Esophagus (tissue), 2 donors: ENCODE measurements at regions not wholly inside any gene's neighbourhood (a gene's known extent, or its start where the extent isn't known, plus 50 kb on each side); places are given as distances from the start of the nearest gene placed in this dataset.

Experiments
- H3K27ac ChIP-seq, 2 donors: one replicate each; pipeline ENCODE4 v1.5.1; 2013; ENCODE audit warnings: low read depth in 2 of 2, mild to moderate bottlenecking in 2 of 2, inconsistent platforms in 1 of 2, low read length in 1 of 2, moderate library complexity in 1 of 2
- H3K27me3 ChIP-seq, 2 donors: one replicate each; pipeline ENCODE4 v1.6.1; 2013; ENCODE audit warnings: low read length in 2 of 2, control low read depth in 1 of 2, mild to moderate bottlenecking in 1 of 2; ENCODE audit not compliant: insufficient read depth in 2 of 2, control insufficient read depth in 1 of 2
- H3K36me3 ChIP-seq, 2 donors: one replicate each; pipeline ENCODE4 v1.6.1; 2013; ENCODE audit warnings: low read length in 1 of 2; ENCODE audit not compliant: control insufficient read depth in 2 of 2, insufficient read depth in 2 of 2
- H3K4me1 ChIP-seq, 2 donors: one replicate each; pipeline ENCODE4 v1.6.1; 2013; ENCODE audit warnings: low read length in 1 of 2; ENCODE audit not compliant: control insufficient read depth in 2 of 2, insufficient read depth in 2 of 2
- H3K4me3 ChIP-seq, 2 donors: one replicate each; pipeline ENCODE4 v1.5.1; 2013; ENCODE audit warnings: low read length in 2 of 2, mild to moderate bottlenecking in 2 of 2, low read depth in 1 of 2, moderate library complexity in 1 of 2
- H3K9me3 ChIP-seq, 2 donors: one replicate each; pipeline ENCODE4 v1.6.1; 2013; ENCODE audit warnings: mild to moderate bottlenecking in 2 of 2, low read depth in 1 of 2, low read length in 1 of 2, moderate library complexity in 1 of 2; ENCODE audit not compliant: control insufficient read depth in 2 of 2, insufficient read depth in 1 of 2
- WGBS, 2 donors: extraction: QIAGEN DNeasy Blood & Tissue Kit; methylation state at CpG; one replicate each; pipeline ENCODE4 v1.1.7; 2013; 5-methylcytosine and 5-hydroxymethylcytosine counted together
- donor health status: healthy with polysubstance abuse.
- donor health status: Bipolar disorder and iron deficiency.

GRCh38 chr3:72257203-72257602 is 472.3 kb upstream of the PROK2 start:
- 90% methylated on average over 4 of the region's 4 CpGs for WGBS, 2 donors
- no peaks in the 10 kb centered on the region for H3K9me3 ChIP-seq
- H3K36me3 ChIP-seq, result no peaks in the 10 kb centered on the region
- H3K4me3 ChIP-seq, result no peak overlapping the region
- H3K27me3 ChIP-seq, result no peaks in the 10 kb centered on the region
- no peak overlapping the region for H3K27ac ChIP-seq
- H3K4me1 ChIP-seq, result peaks cover 0 to 6% of the 10 kb centered on the region in 2 donors

GRCh38 chr3:72256716-72257115 is 471.8 kb upstream of the PROK2 start:
- Histone ChIP-seq H3K36me3 (no peaks in the 10 kb centered on the region), H3K4me3 (no peak overlapping the region), H3K9me3 (no peaks in the 10 kb centered on the region), H3K27ac (no peak overlapping the region), H3K4me1 (peaks cover 0 to 6% of the 10 kb centered on the region in 2 donors), H3K27me3 (no peaks in the 10 kb centered on the region)
- WGBS, 2 donors, result 74 to 79% methylated on average over 6 of the region's 6 CpGs

GRCh38 chr3:72255791-72256559 is 471.0 kb upstream of the PROK2 start:
- Histone ChIP-seq H3K4me3 (no peak overlapping the region), H3K9me3 (no peaks in the 10 kb centered on the region), H3K4me1 (peaks cover 0 to 6% of the 10 kb centered on the region in 2 donors), H3K36me3 (no peaks in the 10 kb centered on the region), H3K27me3 (no peaks in the 10 kb centered on the region), H3K27ac (peak overlapping the region in 1 of 2 donors; percentile 20)
- 19 to 22% methylated on average over 14 of the region's 14 CpGs for WGBS, 2 donors

- Histone ChIP-seq H3K36me3 (no peaks in the 10 kb centered on the region), H3K9me3 (no peaks in the 10 kb centered on the region), H3K4me1 (peaks cover 0 to 6% of the 10 kb centered on the region in 2 donors), H3K4me3 (no peak overlapping the region), H3K27me3 (no peaks in the 10 kb centered on the region), H3K27ac (no peak overlapping the region)
- WGBS, 2 donors, result 15 to 17% methylated on average over 2 of the region's 2 CpGs
These were observed 470.2 kb upstream of the PROK2 start for GRCh38 chr3:72255191-72255590.

- Histone ChIP-seq H3K27ac (no peak overlapping the region), H3K4me3 (no peak overlapping the region), H3K27me3 (no peaks in the 10 kb centered on the region), H3K36me3 (no peaks in the 10 kb centered on the region), H3K9me3 (no peaks in the 10 kb centered on the region), H3K4me1 (peaks cover 0 to 6% of the 10 kb centered on the region in 2 donors)
- 94 to 95% methylated on average over 2 of the region's 2 CpGs for WGBS, 2 donors
These were observed 469.5 kb upstream of the PROK2 start for GRCh38 chr3:72254483-72254882.

GRCh38 chr3:72250725-72251124 is 465.8 kb upstream of the PROK2 start:
- Histone ChIP-seq H3K4me1 (peaks cover 2 to 6% of the 10 kb centered on the region in 2 donors), H3K27me3 (no peaks in the 10 kb centered on the region), H3K4me3 (no peak overlapping the region), H3K9me3 (no peaks in the 10 kb centered on the region), H3K36me3 (no peaks in the 10 kb centered on the region), H3K27ac (no peak overlapping the region)
- WGBS, 2 donors, result 92 to 94% methylated on average over 2 of the region's 2 CpGs

GRCh38 chr3:72248869-72249268 is 463.9 kb upstream of the PROK2 start:
- 91 to 94% methylated on average over 3 of the region's 3 CpGs for WGBS, 2 donors
- no peaks in the 10 kb centered on the region for H3K36me3 ChIP-seq

GRCh38 chr3:72248389-72248761 is 463.4 kb upstream of the PROK2 start:
- peaks cover 2 to 4% of the 10 kb centered on the region in 2 donors for H3K4me1 ChIP-seq
- no peak overlapping the region for H3K4me3 ChIP-seq
- no peaks in the 10 kb centered on the region for H3K9me3 ChIP-seq
- no peaks in the 10 kb centered on the region for H3K36me3 ChIP-seq
- no peak overlapping the region for H3K27ac ChIP-seq
- 94% methylated on average over 1 of the region's 1 CpG for whole genome bisulfite sequencing, 2 donors
- no peaks in the 10 kb centered on the region for H3K27me3 ChIP-seq

More at GRCh38 chr3:72248869-72249268, 463.9 kb upstream of the PROK2 start:
- Histone ChIP-seq H3K27me3 (no peaks in the 10 kb centered on the region), H3K4me3 (no peak overlapping the region), H3K4me1 (peaks cover 2 to 4% of the 10 kb centered on the region in 2 donors), H3K9me3 (no peaks in the 10 kb centered on the region), H3K27ac (no peak overlapping the region)

GRCh38 chr3:72247645-72248388 is 462.9 kb upstream of the PROK2 start:
- Histone ChIP-seq H3K4me1 (peaks cover 2 to 4% of the 10 kb centered on the region in 2 donors), H3K9me3 (no peaks in the 10 kb centered on the region), H3K27me3 (no peaks in the 10 kb centered on the region), H3K4me3 (no peak overlapping the region), H3K36me3 (no peaks in the 10 kb centered on the region), H3K27ac (no peak overlapping the region)
- WGBS, 2 donors, result 42 to 61% methylated on average over 1 of the region's 1 CpG
